GM21576 (cell line): ENCODE measurements at regions not wholly inside any gene's neighbourhood (a gene's known extent, or its start where the extent isn't known, plus 50 kb on each side); places are given as distances from the start of the nearest gene placed in this dataset.
"Not testable (repeated sequence)": the region's sequence is repeated elsewhere in the genome, so short reads cannot be mapped to it uniquely, and the experiment has no call there.

Experiments used
- ATAC-seq: cut with Tn5 transposase; IDR thresholded peaks from one replicate; pipeline ENCODE4 v1.9.1; 2021; ENCODE audit warnings: mild to moderate bottlenecking, moderate library complexity; ENCODE audit not compliant: unreplicated experiment

- no peak for ATAC-seq
Observed at GRCh38 chr6:77326029-77326428, 137.3 kb downstream of the HTR1B start.

- ATAC-seq: no peak
Observed at GRCh38 chr6:77324866-77325265, 138.4 kb downstream of the HTR1B start.

GRCh38 chr6:77322604-77323003, 140.7 kb downstream of the HTR1B start:
- no peak for ATAC-seq

- no peak for ATAC-seq
Observed at GRCh38 chr6:77318256-77318655, 145.0 kb downstream of the HTR1B start.

- no peak for ATAC-seq
Observed at GRCh38 chr6:77313595-77313994, 149.7 kb downstream of the HTR1B start.

- ATAC-seq: no peak
Observed at GRCh38 chr6:77299931-77300330, 163.4 kb downstream of the HTR1B start.

- ATAC-seq: no peak
Observed at GRCh38 chr6:77298283-77298682, 165.0 kb downstream of the HTR1B start.

GRCh38 chr6:77292564-77293546, 170.4 kb downstream of the HTR1B start:
- ATAC-seq: no peak

GRCh38 chr6:77290798-77291197, 172.5 kb downstream of the HTR1B start:
- no peak for ATAC-seq

GRCh38 chr6:77286541-77286940, 176.8 kb downstream of the HTR1B start:
- no peak for ATAC-seq

GRCh38 chr6:77273929-77274328, 189.4 kb downstream of the HTR1B start:
- ATAC-seq: no peak

GRCh38 chr6:77264970-77265369, 198.3 kb downstream of the HTR1B start:
- ATAC-seq: no peak

- no peak for ATAC-seq
Observed at GRCh38 chr6:77263003-77263402, 200.3 kb downstream of the HTR1B start.

- ATAC-seq: not testable (repeated sequence)
Observed at GRCh38 chr6:77251801-77252200, 211.5 kb downstream of the HTR1B start.

- ATAC-seq: no peak
Observed at GRCh38 chr6:77249560-77249959, 213.7 kb downstream of the HTR1B start.

GRCh38 chr6:77245026-77245425, 218.3 kb downstream of the HTR1B start:
- ATAC-seq: no peak

GRCh38 chr6:77231438-77232305, 231.6 kb downstream of the HTR1B start:
- ATAC-seq: no peak

GRCh38 chr6:77228279-77228678, 235.0 kb downstream of the HTR1B start:
- no peak for ATAC-seq

GRCh38 chr6:77217896-77218295, 245.4 kb downstream of the HTR1B start:
- no peak for ATAC-seq

- ATAC-seq: no peak
Observed at GRCh38 chr6:77205936-77206335, 257.4 kb downstream of the HTR1B start.

GRCh38 chr6:77204555-77204954, 258.7 kb downstream of the HTR1B start:
- no peak for ATAC-seq

- ATAC-seq: no peak
Observed at GRCh38 chr6:77183447-77183846, 279.8 kb downstream of the HTR1B start.
